HepG2 (cell line): ENCODE measurements at regions not wholly inside any gene's neighbourhood (a gene's known extent, or its start where the extent isn't known, plus 50 kb on each side); places are given as distances from the start of the nearest gene placed in this dataset.

Source experiments
- ATAC-seq: fragments of 200-7000 bp; cut with Tn5 transposase; 3 replicates; pipeline ENCODE4 v1.9.1; 2020; ENCODE audit warnings: mild to moderate bottlenecking, moderate library complexity
- BruUV-seq: library from RNA; stranded (reverse); fragments of 400-500 nt; replicated peaks from 2 replicates; lab custom pipeline; 2021; lab: Mats Ljungman, UMichigan
- CTCF ChIA-PET: fragments of 300-600 bp; formaldehyde crosslinking; extraction: SDS; loops from one replicate; lab custom pipeline; 2021; ENCODE audit warnings: low total read pairs, inconsistent platforms, low intra/inter-chr PET ratio; lab: Yijun Ruan, JAX
- POLR2A ChIA-PET: fragments of 350-600 bp; sonication (Branson Sonifier 250); formaldehyde crosslinking; loops from one replicate; lab custom pipeline; 2020; ENCODE audit warnings: antibody characterized with exemption, inconsistent platforms; lab: Yijun Ruan, JAX
- DNase-seq: peaks from one replicate; pipeline ENCODE4 v3.0.0-alpha.2; 2015; ENCODE audit warnings: low spot score
- FAIRE-seq: peaks from 3 replicates; lab custom pipeline; 2011; peaks lifted over from hg19 to GRCh38; lab: Jason Lieb, UNC
- H2AFZ ChIP-seq: one replicate; pipeline ENCODE4 v1.6.1; 2011; ENCODE audit warnings: low read length, inconsistent platforms
- H3K27ac ChIP-seq: fragments of 300-600 bp; 3 replicates; pipeline ENCODE4 v1.8.0; 2011; ENCODE audit warnings: mixed run types, mild to moderate bottlenecking, mixed read lengths, low read length, inconsistent platforms; ENCODE audit not compliant: insufficient read depth; ENCODE audit errors: extremely low read length
- H3K27me3 ChIP-seq, 2 experiments: fragments of 200-600 bp in 1 of 2; 2 replicates in 1 of 2; 3 replicates in 1 of 2; pipeline versions ENCODE4 v1.6.0 to v1.8.0; 2011; ENCODE audit warnings: low read length in 2 of 2, mild to moderate bottlenecking in 2 of 2, moderate library complexity in 2 of 2, inconsistent platforms in 1 of 2; ENCODE audit not compliant: insufficient read depth in 2 of 2, control insufficient read depth in 1 of 2
- H3K36me3 ChIP-seq, 2 experiments: fragments of 200-600 bp in 1 of 2; replicated peaks in 1 of 2; 2 replicates in 1 of 2; 3 replicates in 1 of 2; pipeline versions ENCODE4 v1.5.1 to v1.8.0; 2011; ENCODE audit warnings: low read length in 2 of 2, inconsistent platforms in 1 of 2; ENCODE audit not compliant: insufficient read depth in 2 of 2, control insufficient read depth in 1 of 2
- H3K4me1 ChIP-seq: 2 replicates; pipeline ENCODE4 v1.5.1; 2012; ENCODE audit warnings: low read length, inconsistent platforms; ENCODE audit not compliant: insufficient read depth
- H3K4me2 ChIP-seq: 2 replicates; pipeline ENCODE4 v1.6.0; 2011; ENCODE audit warnings: low read depth, low read length, inconsistent platforms
- H3K4me3 ChIP-seq, 3 experiments: fragments of 200-600 bp in 1 of 3; sonication (generic), shearing (Covaris generic) in 1 of 3; replicated peaks in 1 of 3; 2 replicates each; pipeline ENCODE4 v1.5.1; 2011 to 2016; ENCODE audit warnings: low read length in 3 of 3, inconsistent platforms in 2 of 3, low read depth in 2 of 3, mild to moderate bottlenecking in 2 of 3, control low read depth in 1 of 3, mixed read lengths in 1 of 3; ENCODE audit not compliant: insufficient read depth in 1 of 3
- H3K79me2 ChIP-seq: one replicate; pipeline ENCODE4 v1.6.1; 2011; ENCODE audit warnings: low read length, inconsistent platforms; ENCODE audit not compliant: insufficient read depth
- H3K9ac ChIP-seq: 2 replicates; pipeline ENCODE4 v1.6.0; 2011; ENCODE audit warnings: mild to moderate bottlenecking, low read depth, low read length, inconsistent platforms; ENCODE audit not compliant: insufficient read depth
- H3K9me3 ChIP-seq: 2 replicates; pipeline ENCODE4 v1.5.1; 2012; ENCODE audit warnings: mild to moderate bottlenecking, low read length
- H4K20me1 ChIP-seq: 2 replicates; pipeline ENCODE4 v1.6.0; 2011; ENCODE audit warnings: inconsistent platforms, mild to moderate bottlenecking, low read length, moderate library complexity; ENCODE audit not compliant: insufficient read depth
- ARNT2 ChIP-seq: sonication (generic); formaldehyde crosslinking; IDR thresholded peaks from 2 replicates; pipeline ENCODE4 v1.8.0; 2022; ENCODE audit warnings: mild to moderate bottlenecking, low read depth, missing genetic modification reagents, moderate library complexity
- KDM5B ChIP-seq: sonication (generic); formaldehyde crosslinking; IDR thresholded peaks from 2 replicates; pipeline ENCODE4 v1.4.0; 2020; ENCODE audit warnings: missing genetic modification reagents, mild to moderate bottlenecking, borderline replicate concordance
- RFX1 ChIP-seq: fragments of 450-650 bp; IDR thresholded peaks from 2 replicates; pipeline ENCODE4 v1.6.1; 2017
- SOX13 ChIP-seq, 3 experiments: fragments of 450-650 bp in 1 of 3; sonication (generic) in 1 of 3; formaldehyde crosslinking in 1 of 3; IDR thresholded peaks in 2 of 3; conservative IDR thresholded peaks in 1 of 3; 2 replicates each; pipeline versions ENCODE4 v1.5.0 to v1.6.1; 2016 to 2020; ENCODE audit warnings: antibody characterized with exemption in 1 of 3, mild to moderate bottlenecking in 1 of 3, missing compliant biosample characterization in 1 of 3, missing genetic modification reagents in 1 of 3, moderate library complexity in 1 of 3
- ZC3H4 ChIP-seq: sonication (generic); formaldehyde crosslinking; IDR thresholded peaks from 2 replicates; pipeline ENCODE4 v1.4.0; 2020; ENCODE audit warnings: missing genetic modification reagents, borderline replicate concordance
- WGBS: methylation state at CpG from one replicate; pipeline ENCODE4 v1.1.6; 2017; ENCODE audit warnings: low lambda C conversion rate; 5-methylcytosine and 5-hydroxymethylcytosine counted together
- in situ Hi-C: cut with HindIII; loops from 2 replicates; pipeline ENCODE4 v1.10.0; 2017; ENCODE audit warnings: low pct_unique_long_range_greater_than_20kb; ENCODE audit not compliant: extremely low pct_ligation_motif_present
- intact Hi-C: fragments of 100-400 bp; cut with micrococcal nuclease; formaldehyde crosslinking; loops from one replicate; pipeline ENCODE4 v1.10.0; 2022; ENCODE audit not compliant: unreplicated experiment
- TF ChIP-seq, protein P1 (sequence below): sonication (generic); formaldehyde crosslinking; IDR thresholded peaks from 2 replicates; pipeline ENCODE4 v1.8.0; 2022; ENCODE audit warnings: mild to moderate bottlenecking, missing genetic modification reagents, moderate library complexity

DNA sequence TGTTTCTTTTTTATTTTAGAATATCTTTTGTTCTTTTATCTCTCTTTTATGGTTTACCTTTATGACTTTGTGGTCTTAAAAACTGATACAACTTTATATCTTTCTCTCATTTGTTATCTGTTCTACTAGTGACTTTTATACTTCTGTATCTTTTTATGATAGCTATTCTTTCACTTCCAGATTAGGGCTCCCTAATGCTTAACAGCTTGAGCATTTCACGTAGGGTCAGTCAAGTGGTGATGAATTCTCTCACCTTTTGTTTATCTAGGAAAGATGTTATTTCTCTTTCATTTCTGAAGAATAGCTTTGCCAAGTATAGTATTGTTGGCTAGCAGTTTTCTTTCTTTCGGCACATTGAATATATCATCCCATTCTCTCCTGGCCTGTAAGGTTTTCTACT, 123.6 kb downstream of the NUDT12 start (continued):
- TF ChIP-seq, protein P1, sequence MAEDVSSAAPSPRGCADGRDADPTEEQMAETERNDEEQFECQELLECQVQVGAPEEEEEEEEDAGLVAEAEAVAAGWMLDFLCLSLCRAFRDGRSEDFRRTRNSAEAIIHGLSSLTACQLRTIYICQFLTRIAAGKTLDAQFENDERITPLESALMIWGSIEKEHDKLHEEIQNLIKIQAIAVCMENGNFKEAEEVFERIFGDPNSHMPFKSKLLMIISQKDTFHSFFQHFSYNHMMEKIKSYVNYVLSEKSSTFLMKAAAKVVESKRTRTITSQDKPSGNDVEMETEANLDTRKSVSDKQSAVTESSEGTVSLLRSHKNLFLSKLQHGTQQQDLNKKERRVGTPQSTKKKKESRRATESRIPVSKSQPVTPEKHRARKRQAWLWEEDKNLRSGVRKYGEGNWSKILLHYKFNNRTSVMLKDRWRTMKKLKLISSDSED: no peak
- TF ChIP-seq KDM5B (CRISPR knock-in tag): no peak
- TF ChIP-seq ARNT2 (CRISPR knock-in tag): no peak
- TF ChIP-seq SOX13 (IDR thresholded peaks at IDR 0.05): no peak
- no peak for TF ChIP-seq SOX13 (CRISPR knock-in tag; conservative IDR thresholded peaks at IDR 0.05 in 1 of 2, IDR thresholded peaks at IDR 0.05 in 1 of 2)

DNA sequence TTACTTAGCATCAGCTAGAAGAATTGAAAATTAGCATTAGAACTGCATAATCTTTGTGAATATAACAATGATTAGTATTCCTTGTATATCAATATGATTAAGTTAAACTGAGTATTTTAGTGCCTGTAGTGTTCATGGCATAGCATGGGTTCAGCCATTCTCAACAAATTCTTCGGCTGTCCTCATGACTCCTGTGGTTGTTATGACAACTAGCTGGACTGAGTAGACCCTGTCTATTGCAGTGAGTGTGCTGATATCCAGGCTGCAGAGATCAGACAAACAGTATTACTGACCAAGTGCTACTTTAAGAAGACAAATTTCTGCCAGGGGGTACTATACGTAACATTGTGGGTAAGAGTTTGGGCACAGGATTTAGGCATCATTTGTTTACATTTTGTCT, 125.9 kb downstream of the NUDT12 start:
- in situ Hi-C loops (no loop called here), intact Hi-C loops (no loop called here)
- no peak for ATAC-seq
- H2AFZ ChIP-seq: no peak overlapping the region
- 0 out of 2 replicates have a peak, but pooled peaks cover 3% of the 10 kb centered on the region for H3K9me3 ChIP-seq
- H3K27ac ChIP-seq: no peak overlapping the region
- H4K20me1 ChIP-seq: no peaks in the 10 kb centered on the region
- H3K4me2 ChIP-seq: no peak overlapping the region
- H3K79me2 ChIP-seq: no peaks in the 10 kb centered on the region
- CTCF ChIA-PET: no interaction called here
- WGBS: 5% methylated on average over 2 of the region's 2 CpGs
- no peak for DNase-seq
- BruUV-seq: no TSS peak
- H3K36me3 ChIP-seq: no peaks in the 10 kb centered on the region
- FAIRE-seq: no peak
- TF ChIP-seq RFX1: peak; percentile 14; the same call in 1 of the 2 replicates
- no peak for TF ChIP-seq ZC3H4 (CRISPR knock-in tag)
- POLR2A ChIA-PET: no interaction called here
- no peaks in the 10 kb centered on the region for H3K4me1 ChIP-seq
- no peak overlapping the region for H3K4me3 ChIP-seq
- H3K9ac ChIP-seq: no peak overlapping the region
- H3K27me3 ChIP-seq: no peaks in the 10 kb centered on the region
